ENCODE measurements at regions not wholly inside any gene's neighbourhood (a gene's known extent, or its start where the extent isn't known, plus 50 kb on each side); places are given as distances from the start of the nearest gene placed in this dataset.

DNA sequence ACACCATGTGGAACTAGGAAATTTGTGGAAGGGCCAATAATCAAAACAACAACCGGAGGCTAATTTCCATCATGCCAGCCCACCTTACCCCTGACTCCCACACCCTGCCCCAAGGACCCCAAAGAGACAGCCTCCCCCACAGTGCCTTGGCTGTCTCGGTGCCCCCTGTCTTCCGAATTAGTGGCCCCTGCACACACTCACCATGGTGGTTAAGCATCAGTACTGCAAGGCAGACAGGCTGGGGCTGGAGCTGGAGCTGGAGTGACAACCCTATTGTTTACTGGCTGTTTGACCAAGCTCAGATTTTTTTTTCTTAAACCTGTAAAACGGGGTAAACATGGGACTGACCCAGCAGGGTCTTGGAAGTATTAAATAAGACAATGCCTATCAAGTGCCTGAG, 238.0 kb downstream of the TFAP2C start:
- H3K9me3 ChIP-seq: peaks cover 0 to 13% (median 6%) of the 10 kb centered on the region in 8 donors
- intact Hi-C loops (cut with DNase I; ENCODE audit: low total_unique reads): no loop called here
- H3K4me3 ChIP-seq: no peak overlapping the region
- no peaks in the 10 kb centered on the region for H3K36me3 ChIP-seq
- no peak for TF ChIP-seq POLR2AphosphoS5 (IDR thresholded peaks at IDR 0.05)
- TF ChIP-seq, protein P1, sequence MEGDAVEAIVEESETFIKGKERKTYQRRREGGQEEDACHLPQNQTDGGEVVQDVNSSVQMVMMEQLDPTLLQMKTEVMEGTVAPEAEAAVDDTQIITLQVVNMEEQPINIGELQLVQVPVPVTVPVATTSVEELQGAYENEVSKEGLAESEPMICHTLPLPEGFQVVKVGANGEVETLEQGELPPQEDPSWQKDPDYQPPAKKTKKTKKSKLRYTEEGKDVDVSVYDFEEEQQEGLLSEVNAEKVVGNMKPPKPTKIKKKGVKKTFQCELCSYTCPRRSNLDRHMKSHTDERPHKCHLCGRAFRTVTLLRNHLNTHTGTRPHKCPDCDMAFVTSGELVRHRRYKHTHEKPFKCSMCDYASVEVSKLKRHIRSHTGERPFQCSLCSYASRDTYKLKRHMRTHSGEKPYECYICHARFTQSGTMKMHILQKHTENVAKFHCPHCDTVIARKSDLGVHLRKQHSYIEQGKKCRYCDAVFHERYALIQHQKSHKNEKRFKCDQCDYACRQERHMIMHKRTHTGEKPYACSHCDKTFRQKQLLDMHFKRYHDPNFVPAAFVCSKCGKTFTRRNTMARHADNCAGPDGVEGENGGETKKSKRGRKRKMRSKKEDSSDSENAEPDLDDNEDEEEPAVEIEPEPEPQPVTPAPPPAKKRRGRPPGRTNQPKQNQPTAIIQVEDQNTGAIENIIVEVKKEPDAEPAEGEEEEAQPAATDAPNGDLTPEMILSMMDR (IDR thresholded peaks at IDR 0.05 in 8 of 11, conservative IDR thresholded peaks at IDR 0.05 in 3 of 11): no peak
- TF ChIP-seq POLR2A (IDR thresholded peaks at IDR 0.05): no peak
- H3K27ac ChIP-seq: no peak overlapping the region
- H3K4me1 ChIP-seq: no peaks in the 10 kb centered on the region
- peaks cover 0 to 26% (median 0%) of the 10 kb centered on the region in 7 donors for H3K27me3 ChIP-seq (replicated peaks in 1 of 7)
- WGBS, 5 donors: 68 to 85% (median 70%) methylated on average over 4 of the region's 4 CpGs
- DNase-seq: no peak

GRCh38 chr20:56868746-56869145, 239.6 kb downstream of the TFAP2C start:
- no peaks in the 10 kb centered on the region for H3K36me3 ChIP-seq
- TF ChIP-seq POLR2A (IDR thresholded peaks at IDR 0.05): no peak
- TF ChIP-seq, protein P1 (IDR thresholded peaks at IDR 0.05 in 8 of 11, conservative IDR thresholded peaks at IDR 0.05 in 3 of 11): no peak
- TF ChIP-seq POLR2AphosphoS5 (IDR thresholded peaks at IDR 0.05): no peak
- no peak overlapping the region for H3K4me3 ChIP-seq
- 77 to 82% (median 81%) methylated on average over 4 of the region's 4 CpGs for WGBS, 5 donors
- peaks cover 0 to 13% (median 6%) of the 10 kb centered on the region in 8 donors for H3K9me3 ChIP-seq
- no peak overlapping the region for H3K27ac ChIP-seq
- no peaks in the 10 kb centered on the region for H3K4me1 ChIP-seq
- DNase-seq: no peak
- peaks cover 0 to 19% (median 0%) of the 10 kb centered on the region in 7 donors for H3K27me3 ChIP-seq (replicated peaks in 1 of 7)
- intact Hi-C loops (cut with DNase I; ENCODE audit: low total_unique reads): no loop called here

GRCh38 chr20:56870271-56870670, 241.2 kb downstream of the TFAP2C start:
- TF ChIP-seq POLR2AphosphoS5 (IDR thresholded peaks at IDR 0.05) (no peak), POLR2A (IDR thresholded peaks at IDR 0.05) (no peak)
- TF ChIP-seq, protein P1 (IDR thresholded peaks at IDR 0.05 in 8 of 11, conservative IDR thresholded peaks at IDR 0.05 in 3 of 11): no peak
- intact Hi-C loops (cut with DNase I; ENCODE audit: low total_unique reads): no loop called here

GRCh38 chr20:56871691-56872090, 242.6 kb downstream of the TFAP2C start:
- DNase-seq: no peak
- WGBS, 5 donors: 67 to 81% (median 75%) methylated on average over 10 to 11 of the region's 11 CpGs

More at GRCh38 chr20:56870271-56870670, 241.2 kb downstream of the TFAP2C start:
- H3K36me3 ChIP-seq: no peaks in the 10 kb centered on the region
- 83 to 93% (median 88%) methylated on average over 5 of the region's 5 CpGs for WGBS, 5 donors
- no peak overlapping the region for H3K4me3 ChIP-seq
- DNase-seq: no peak
- H3K9me3 ChIP-seq: peaks cover 0 to 13% (median 6%) of the 10 kb centered on the region in 8 donors
- no peak overlapping the region for H3K27ac ChIP-seq
- peaks cover 0 to 5% (median 0%) of the 10 kb centered on the region in 7 donors for H3K27me3 ChIP-seq (replicated peaks in 1 of 7)
- H3K4me1 ChIP-seq: no peaks in the 10 kb centered on the region

More at GRCh38 chr20:56871691-56872090, 242.6 kb downstream of the TFAP2C start:
- Histone ChIP-seq H3K9me3 (peaks cover 0 to 13% (median 6%) of the 10 kb centered on the region in 8 donors), H3K4me1 (no peaks in the 10 kb centered on the region), H3K27me3 (replicated peaks in 1 of 7) (peaks cover 0 to 5% (median 0%) of the 10 kb centered on the region in 7 donors), H3K36me3 (no peaks in the 10 kb centered on the region), H3K27ac (no peak overlapping the region), H3K4me3 (no peak overlapping the region)
- intact Hi-C loops (cut with DNase I; ENCODE audit: low total_unique reads): no loop called here
- TF ChIP-seq POLR2AphosphoS5 (IDR thresholded peaks at IDR 0.05): no peak
- TF ChIP-seq POLR2A (IDR thresholded peaks at IDR 0.05): no peak
- TF ChIP-seq, protein P1 (IDR thresholded peaks at IDR 0.05 in 8 of 11, conservative IDR thresholded peaks at IDR 0.05 in 3 of 11): no peak
